SK-N-SH (cell line): ENCODE measurements at regions not wholly inside any gene's neighbourhood (a gene's known extent, or its start where the extent isn't known, plus 50 kb on each side); places are given as distances from the start of the nearest gene placed in this dataset.

Experiments
- CTCF ChIA-PET: fragments of 300-600, 350-600 bp; formaldehyde crosslinking; extraction: SDS; loops from one replicate; lab custom pipeline; 2021; lab: Yijun Ruan, JAX
- POLR2A ChIA-PET: fragments of 350-600 bp; sonication (Branson Sonifier 250); formaldehyde crosslinking; extraction: SDS; loops from one replicate; lab custom pipeline; 2020; ENCODE audit warnings: antibody characterized with exemption, inconsistent platforms; lab: Yijun Ruan, JAX
- DNase-seq: peaks from one replicate; pipeline ENCODE4 v3.0.0; 2012
- H2AFZ ChIP-seq: fragments of 200-600 bp; sonication (generic); 2 replicates; pipeline ENCODE4 v1.8.1; 2016; ENCODE audit warnings: antibody characterized with exemption, mild to moderate bottlenecking, low read depth
- H3F3A ChIP-seq: fragments of 200-600 bp; sonication (generic); replicated peaks from 2 replicates; pipeline ENCODE3; 2016; ENCODE audit warnings: antibody characterized with exemption, mild to moderate bottlenecking; ENCODE audit not compliant: insufficient read depth
- H3K27ac ChIP-seq, 2 experiments: fragments of 200-500 bp in 1 of 2; fragments of 200-600 bp in 1 of 2; sonication (Bioruptor generic) in 1 of 2; sonication (generic), shearing (Covaris generic) in 1 of 2; 2 replicates each; pipeline versions ENCODE4 v1.5.1 to v1.6.1; 2014 to 2016; ENCODE audit warnings: low read depth in 2 of 2, inconsistent platforms in 1 of 2, low read length in 1 of 2, mild to moderate bottlenecking in 1 of 2, mixed read lengths in 1 of 2
- H3K27me3 ChIP-seq: fragments of 200-600 bp; sonication (generic), shearing (Covaris generic); 2 replicates; pipeline ENCODE4 v1.6.1; 2016; ENCODE audit warnings: mixed run types; ENCODE audit not compliant: insufficient read depth
- H3K36me3 ChIP-seq, 2 experiments: fragments of 200-500 bp in 1 of 2; fragments of 200-600 bp in 1 of 2; sonication (Bioruptor generic) in 1 of 2; sonication (generic) in 1 of 2; replicated peaks in 1 of 2; 2 replicates each; pipeline versions ENCODE3 to v1.5.1; 2014 to 2016; ENCODE audit warnings: low read length in 1 of 2, mild to moderate bottlenecking in 1 of 2; ENCODE audit not compliant: insufficient read depth in 2 of 2, control insufficient read depth in 1 of 2
- H3K4me1 ChIP-seq, 2 experiments: fragments of 200-500 bp in 1 of 2; fragments of 200-600 bp in 1 of 2; sonication (Bioruptor generic) in 1 of 2; sonication (generic), shearing (Covaris generic) in 1 of 2; 2 replicates each; pipeline versions ENCODE4 v1.5.1 to v1.6.1; 2014 to 2016; ENCODE audit warnings: low read depth in 1 of 2, low read length in 1 of 2, mixed run types in 1 of 2; ENCODE audit not compliant: insufficient read depth in 2 of 2, control insufficient read depth in 1 of 2
- H3K4me2 ChIP-seq: fragments of 200-600 bp; sonication (generic), shearing (Covaris generic); 2 replicates; pipeline ENCODE4 v1.6.1; 2017; ENCODE audit warnings: mixed run types
- H3K4me3 ChIP-seq, 2 experiments: fragments of 200-500 bp in 1 of 2; fragments of 200-600 bp in 1 of 2; sonication (Bioruptor generic) in 1 of 2; sonication (generic), shearing (Covaris generic) in 1 of 2; 2 replicates each; pipeline versions ENCODE4 v1.5.1 to v1.8.1; 2014 to 2016; ENCODE audit warnings: low read depth in 2 of 2, inconsistent platforms in 1 of 2, low read length in 1 of 2, mild to moderate bottlenecking in 1 of 2, mixed read lengths in 1 of 2, moderate library complexity in 1 of 2
- H3K79me2 ChIP-seq: fragments of 200-600 bp; sonication (generic); 2 replicates; pipeline ENCODE4 v1.8.1; 2017; ENCODE audit warnings: mild to moderate bottlenecking; ENCODE audit not compliant: insufficient read depth
- H3K9ac ChIP-seq: fragments of 200-600 bp; sonication (generic); 2 replicates; pipeline ENCODE4 v1.6.1; 2017; ENCODE audit warnings: mixed run types
- H3K9me2 ChIP-seq: fragments of 200-600 bp; sonication (generic); 2 replicates; pipeline ENCODE4 v1.6.1; 2017; ENCODE audit warnings: mixed run types
- H3K9me3 ChIP-seq: fragments of 200-600 bp; sonication (generic); 2 replicates; pipeline ENCODE4 v1.6.1; 2017; ENCODE audit warnings: mixed run types, mild to moderate bottlenecking, moderate library complexity
- H4K20me1 ChIP-seq: fragments of 200-600 bp; sonication (generic); 2 replicates; pipeline ENCODE4 v1.6.1; 2017; ENCODE audit warnings: mild to moderate bottlenecking, mixed run types; ENCODE audit not compliant: insufficient read depth
- CTCF ChIP-seq: fragments of 200-600 bp; sonication (generic); IDR thresholded peaks from 2 replicates; pipeline ENCODE4 v1.6.1; 2017; ENCODE audit warnings: antibody characterized with exemption, mild to moderate bottlenecking, moderate library complexity
- FOXJ3 ChIP-seq: sonication (generic); formaldehyde crosslinking; IDR thresholded peaks from 2 replicates; pipeline ENCODE4 v1.5.1; 2020; ENCODE audit warnings: mild to moderate bottlenecking, missing genetic modification reagents
- FOXM1 ChIP-seq: IDR thresholded peaks from 2 replicates; pipeline ENCODE4 v1.4.0; 2012; ENCODE audit warnings: low read depth, mild to moderate bottlenecking
- GABPA ChIP-seq: IDR thresholded peaks from 2 replicates; pipeline ENCODE4 v1.4.0; 2012; ENCODE audit warnings: low read depth, mild to moderate bottlenecking
- GATA2 ChIP-seq: sonication (generic); formaldehyde crosslinking; IDR thresholded peaks from 2 replicates; pipeline ENCODE4 v1.5.0; 2020; ENCODE audit warnings: mild to moderate bottlenecking, missing genetic modification reagents
- NRF1 ChIP-seq: IDR thresholded peaks from 2 replicates; pipeline ENCODE4 v1.6.1; 2012; ENCODE audit warnings: low read depth, mild to moderate bottlenecking, low read length
- RAD21 ChIP-seq: IDR thresholded peaks from 2 replicates; pipeline ENCODE4 v1.6.1; 2012; ENCODE audit warnings: mild to moderate bottlenecking, low read length
- RCOR1 ChIP-seq: fragments of 150-350 bp; IDR thresholded peaks from 2 replicates; pipeline ENCODE4 v1.6.1; 2017; ENCODE audit warnings: antibody characterized with exemption, low read length
- REST ChIP-seq: IDR thresholded peaks from 2 replicates; pipeline ENCODE4 v1.6.1; 2012; ENCODE audit warnings: mild to moderate bottlenecking, low read depth, low read length, moderate library complexity
- RXRA ChIP-seq: IDR thresholded peaks from 2 replicates; pipeline ENCODE4 v1.4.0; 2012; ENCODE audit warnings: low read depth, mild to moderate bottlenecking, borderline replicate concordance
- SIN3A ChIP-seq: IDR thresholded peaks from 2 replicates; pipeline ENCODE4 v1.6.1; 2012; ENCODE audit warnings: low read depth, mild to moderate bottlenecking, low read length, moderate library complexity, borderline replicate concordance
- SMC3 ChIP-seq: IDR thresholded peaks from 2 replicates; pipeline ENCODE4 v1.6.1; 2012; ENCODE audit warnings: low read depth, low read length, improper control_type of control experiment
- TAF1 ChIP-seq: IDR thresholded peaks from 2 replicates; pipeline ENCODE4 v1.6.1; 2012; ENCODE audit warnings: low read depth, mild to moderate bottlenecking, low read length, moderate library complexity, borderline replicate concordance
- TCF12 ChIP-seq: IDR thresholded peaks from 2 replicates; pipeline ENCODE4 v1.4.0; 2012
- TEAD4 ChIP-seq: IDR thresholded peaks from 2 replicates; pipeline ENCODE4 v1.4.0; 2012; ENCODE audit warnings: mild to moderate bottlenecking, borderline replicate concordance; ENCODE audit not compliant: insufficient read depth
- USF2 ChIP-seq: fragments of 150-350 bp; IDR thresholded peaks from 2 replicates; pipeline ENCODE4 v1.6.1; 2017; ENCODE audit warnings: antibody characterized with exemption, low read length, low read depth, borderline replicate concordance
- WGBS: methylation state at CpG from one replicate; pipeline ENCODE4 v1.1.6; 2017; ENCODE audit warnings: low lambda C conversion rate; 5-methylcytosine and 5-hydroxymethylcytosine counted together
- TF ChIP-seq, protein P1 (sequence below): fragments of 150-350 bp; IDR thresholded peaks from 2 replicates; pipeline ENCODE4 v1.6.1; 2016; ENCODE audit warnings: mild to moderate bottlenecking, low read depth, low read length

DNA sequence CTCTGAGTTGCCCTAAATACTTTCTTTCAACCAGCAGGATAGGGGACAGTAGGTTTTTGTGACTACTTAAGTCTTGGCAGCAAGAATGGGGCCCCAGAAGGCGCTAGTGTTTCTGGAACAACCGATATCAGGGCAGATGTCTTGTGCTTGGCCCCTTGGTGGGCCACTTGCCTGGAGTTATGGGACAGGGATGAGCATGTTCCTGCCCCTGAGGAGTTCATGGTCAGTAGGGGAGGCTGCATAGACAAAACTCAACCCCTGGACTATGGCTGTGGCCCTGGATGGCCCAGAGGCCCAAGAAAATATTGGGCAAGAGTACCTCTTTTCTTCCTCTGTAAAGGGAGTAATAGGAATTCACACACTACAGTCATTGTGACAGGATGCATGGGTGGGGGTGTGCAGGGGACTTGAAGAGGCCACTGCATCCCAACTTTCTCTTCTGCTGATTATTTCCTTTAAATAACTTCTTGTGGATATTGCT is 57.7 kb upstream of the IGFBP3 start:
- TF ChIP-seq TCF12 (no peak), FOXJ3 (no peak), RXRA (no peak), GATA2 (no peak), FOXM1 (no peak), GABPA (no peak), REST (no peak), SMC3 (no peak)
- TF ChIP-seq, protein P1, sequence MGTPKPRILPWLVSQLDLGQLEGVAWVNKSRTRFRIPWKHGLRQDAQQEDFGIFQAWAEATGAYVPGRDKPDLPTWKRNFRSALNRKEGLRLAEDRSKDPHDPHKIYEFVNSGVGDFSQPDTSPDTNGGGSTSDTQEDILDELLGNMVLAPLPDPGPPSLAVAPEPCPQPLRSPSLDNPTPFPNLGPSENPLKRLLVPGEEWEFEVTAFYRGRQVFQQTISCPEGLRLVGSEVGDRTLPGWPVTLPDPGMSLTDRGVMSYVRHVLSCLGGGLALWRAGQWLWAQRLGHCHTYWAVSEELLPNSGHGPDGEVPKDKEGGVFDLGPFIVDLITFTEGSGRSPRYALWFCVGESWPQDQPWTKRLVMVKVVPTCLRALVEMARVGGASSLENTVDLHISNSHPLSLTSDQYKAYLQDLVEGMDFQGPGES: no peak
- Histone ChIP-seq H3K4me1 (peaks cover 12 to 35% of the 10 kb centered on the region in 2 experiments; a peak in 3 of 4 replicates), H4K20me1 (no peaks in the 10 kb centered on the region), H3K79me2 (no peaks in the 10 kb centered on the region), H2AFZ (peak overlapping the region; percentile 71), H3K27me3 (no peaks in the 10 kb centered on the region), H3K9ac (peak overlapping the region; percentile 70), H3K9me3 (peaks cover 14% of the 10 kb centered on the region; the same call in 1 of the 2 replicates), H3K9me2 (no peaks in the 10 kb centered on the region), H3K4me2 (peak overlapping the region; percentile 66), H3K36me3 (no peaks in the 10 kb centered on the region), H3K27ac (peak overlapping the region; percentile 74 to 94; a peak in 3 of 4 replicates), H3F3A (peaks cover 15% of the 10 kb centered on the region), H3K4me3 (peak overlapping the region; percentile 25; a peak in 3 of 4 replicates)
- WGBS: 35% methylated on average over 2 of the region's 2 CpGs
- DNase-seq: no peak
- CTCF ChIA-PET: interaction anchor here (1.5 to 1.8 kb wide), 2 partner anchors 55 to 56 kb away, joined by 4 to 5 read pairs; no protein-coding TSS in a partner anchor
- POLR2A ChIA-PET: no interaction called here

DNA sequence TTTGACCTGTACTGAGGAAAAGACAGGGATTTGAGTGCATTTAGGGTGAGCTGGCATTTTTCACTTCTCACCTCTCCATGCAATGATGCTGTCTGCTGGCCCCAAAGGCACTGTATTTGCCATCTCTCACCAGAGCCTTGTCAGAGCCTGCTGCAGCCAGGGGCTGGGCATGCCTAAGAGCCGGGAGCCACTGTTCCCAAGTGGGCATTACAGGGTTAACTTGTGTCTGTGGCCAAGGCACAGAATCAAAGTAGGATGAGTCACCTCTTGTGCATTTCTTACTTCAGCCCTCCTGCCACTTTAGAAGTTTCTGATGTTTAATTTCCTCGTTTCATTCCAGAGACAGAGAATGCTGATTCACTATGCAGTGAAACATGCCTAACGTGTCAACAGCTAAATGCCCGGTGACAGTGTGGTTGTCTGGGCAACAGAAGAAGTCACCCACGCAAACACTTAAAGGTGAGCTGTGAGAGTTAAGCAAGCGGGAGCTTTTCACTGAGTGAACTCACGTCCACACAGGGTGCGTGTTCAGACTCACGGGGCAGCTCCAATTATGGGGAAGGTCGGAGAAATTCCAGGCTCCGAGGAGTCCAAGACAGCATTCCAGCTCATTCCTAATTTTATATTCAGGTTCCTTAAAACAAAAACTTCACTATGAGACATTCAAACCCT is 57.1 kb upstream of the IGFBP3 start:
- CTCF ChIA-PET: interaction anchor here (1.5 kb wide), 1 partner anchor 55 kb away, joined by 5 read pairs; no protein-coding TSS in a partner anchor
- peak overlapping the region; percentile 25; a peak in 3 of 4 replicates for H3K4me3 ChIP-seq
- TF ChIP-seq RAD21 (no peak), TEAD4 (peak; percentile 97), CTCF (no peak), SIN3A (peak; percentile 88), NRF1 (no peak), GATA2 (no peak), USF2 (no peak), TAF1 (no peak), RCOR1 (no peak)
- TF ChIP-seq, protein P1: no peak

More for the DNA sequence above, 57.1 kb upstream of the IGFBP3 start:
- Histone ChIP-seq H4K20me1 (no peaks in the 10 kb centered on the region), H3K27me3 (no peaks in the 10 kb centered on the region), H3K9me3 (peaks cover 14% of the 10 kb centered on the region; the same call in 1 of the 2 replicates), H3K27ac (peak overlapping the region; percentile 74 to 94; a peak in 3 of 4 replicates), H3K9me2 (no peaks in the 10 kb centered on the region), H3K36me3 (no peaks in the 10 kb centered on the region), H3F3A (peaks cover 15% of the 10 kb centered on the region), H3K9ac (peak overlapping the region; percentile 70), H2AFZ (peak overlapping the region; percentile 71), H3K4me1 (peaks cover 7 to 35% of the 10 kb centered on the region in 2 experiments; a peak in 3 of 4 replicates), H3K4me2 (peak overlapping the region; percentile 66), H3K79me2 (no peaks in the 10 kb centered on the region)
- DNase-seq: no peak
- POLR2A ChIA-PET: no interaction called here
- WGBS: 2% methylated on average over 11 of the region's 11 CpGs
